HG02973 (cell line): ENCODE measurements at regions not wholly inside any gene's neighbourhood (a gene's known extent, or its start where the extent isn't known, plus 50 kb on each side); places are given as distances from the start of the nearest gene placed in this dataset.
"Not testable (repeated sequence)": the region's sequence is repeated elsewhere in the genome, so short reads cannot be mapped to it uniquely, and the experiment has no call there.

ENCODE experiments used
- ATAC-seq: cut with Tn5 transposase; IDR thresholded peaks from one replicate; pipeline ENCODE4 v1.9.1; 2021; ENCODE audit warnings: moderate library complexity; ENCODE audit not compliant: unreplicated experiment

- ATAC-seq: no peak
These were observed 837.7 kb upstream of the CNTN5 start for GRCh38 chr11:98183034-98183433.

- ATAC-seq: no peak
These were observed 835.5 kb upstream of the CNTN5 start for GRCh38 chr11:98185245-98185644.

GRCh38 chr11:98194611-98195010, 826.1 kb upstream of the CNTN5 start:
- ATAC-seq: no peak

GRCh38 chr11:98195300-98195699, 825.4 kb upstream of the CNTN5 start:
- no peak for ATAC-seq

- ATAC-seq: no peak
These were observed 813.7 kb upstream of the CNTN5 start for GRCh38 chr11:98207086-98207485.

GRCh38 chr11:98227278-98227677, 793.5 kb upstream of the CNTN5 start:
- no peak for ATAC-seq

- no peak for ATAC-seq
These were observed 790.1 kb upstream of the CNTN5 start for GRCh38 chr11:98230678-98231077.

- no peak for ATAC-seq
These were observed 786.1 kb upstream of the CNTN5 start for GRCh38 chr11:98234698-98235097.

GRCh38 chr11:98243897-98244296, 776.9 kb upstream of the CNTN5 start:
- no peak for ATAC-seq

GRCh38 chr11:98260983-98261382, 759.8 kb upstream of the CNTN5 start:
- ATAC-seq: no peak

- no peak for ATAC-seq
These were observed 743.4 kb upstream of the CNTN5 start for GRCh38 chr11:98277251-98277912.

- ATAC-seq: no peak
These were observed 731.0 kb upstream of the CNTN5 start for GRCh38 chr11:98289617-98290263.

GRCh38 chr11:98296091-98296880, 724.5 kb upstream of the CNTN5 start:
- ATAC-seq: no peak

GRCh38 chr11:98300719-98301118, 720.0 kb upstream of the CNTN5 start:
- ATAC-seq: no peak

GRCh38 chr11:98307827-98308491, 712.8 kb upstream of the CNTN5 start:
- no peak for ATAC-seq

- not testable (repeated sequence) for ATAC-seq
These were observed 690.4 kb upstream of the CNTN5 start for GRCh38 chr11:98330306-98330705.

GRCh38 chr11:98358551-98358950, 662.2 kb upstream of the CNTN5 start:
- no peak for ATAC-seq

- no peak for ATAC-seq
These were observed 655.6 kb upstream of the CNTN5 start for GRCh38 chr11:98365190-98365589.

- no peak for ATAC-seq
These were observed 654.8 kb upstream of the CNTN5 start for GRCh38 chr11:98365941-98366340.

- no peak for ATAC-seq
These were observed 630.4 kb upstream of the CNTN5 start for GRCh38 chr11:98390391-98390790.

- not testable (repeated sequence) for ATAC-seq
These were observed 626.2 kb upstream of the CNTN5 start for GRCh38 chr11:98394500-98394899.
